ENCODE measurements at regions not wholly inside any gene's neighbourhood (a gene's known extent, or its start where the extent isn't known, plus 50 kb on each side); places are given as distances from the start of the nearest gene placed in this dataset.

- TF ChIP-seq EP300 (IDR thresholded peaks at IDR 0.05), result no peak
- no peak for TF ChIP-seq CTCF (IDR thresholded peaks at IDR 0.05)
- TF ChIP-seq POLR2A (IDR thresholded peaks at IDR 0.05), result no peak
- H3K4me3 ChIP-seq, result no peak overlapping the region
- no peaks in the 10 kb centered on the region for H3K4me1 ChIP-seq
- peaks cover 0 to 9% (median 0%) of the 10 kb centered on the region in 4 donors for H3K9me3 ChIP-seq
- 90 to 94% methylated on average over 21 to 31 of the region's 32 CpGs for WGBS, 2 donors
- no peak for DNase-seq (ENCODE audit: low spot score in 2 of 2)
- H3K27ac ChIP-seq, result no peak overlapping the region
- H3K36me3 ChIP-seq, result no peaks in the 10 kb centered on the region
- H3K27me3 ChIP-seq, result no peaks in the 10 kb centered on the region
Observed at GRCh38 chr11:41622707-41623359, 163.4 kb upstream of the LRRC4C start.

DNA sequence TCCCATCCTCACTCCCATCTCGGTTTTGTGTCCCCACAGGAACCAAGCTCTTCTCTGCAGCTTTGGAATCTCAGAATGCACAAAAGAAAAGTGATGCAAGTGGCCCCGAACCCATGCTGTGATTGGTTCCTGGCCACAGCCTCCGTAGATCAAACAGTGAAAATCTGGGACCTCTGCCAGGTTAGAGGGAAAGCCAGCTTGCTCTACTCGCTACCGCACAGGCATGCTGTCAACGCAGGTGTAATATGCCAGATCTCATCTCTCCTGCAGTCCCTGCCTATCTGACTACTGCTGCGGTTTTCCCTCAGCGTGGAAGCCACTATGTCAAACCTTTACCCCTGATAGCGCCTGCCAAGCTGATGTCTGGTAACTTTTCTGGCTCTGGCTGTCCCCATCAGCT is 200.5 kb upstream of the LRRC4C start:
- no peaks in the 10 kb centered on the region for H3K27me3 ChIP-seq
- H3K4me3 ChIP-seq, result no peak overlapping the region
- TF ChIP-seq POLR2A (IDR thresholded peaks at IDR 0.05), result no peak
- TF ChIP-seq EP300 (IDR thresholded peaks at IDR 0.05), result no peak
- H3K9me3 ChIP-seq, result no peaks in the 10 kb centered on the region
- no peak overlapping the region for H3K27ac ChIP-seq
- 84 to 86% methylated on average over 9 of the region's 9 CpGs for WGBS, 2 donors
- H3K36me3 ChIP-seq, result no peaks in the 10 kb centered on the region
- no peaks in the 10 kb centered on the region for H3K4me1 ChIP-seq
- no peak for DNase-seq (ENCODE audit: low spot score in 2 of 2)

DNA sequence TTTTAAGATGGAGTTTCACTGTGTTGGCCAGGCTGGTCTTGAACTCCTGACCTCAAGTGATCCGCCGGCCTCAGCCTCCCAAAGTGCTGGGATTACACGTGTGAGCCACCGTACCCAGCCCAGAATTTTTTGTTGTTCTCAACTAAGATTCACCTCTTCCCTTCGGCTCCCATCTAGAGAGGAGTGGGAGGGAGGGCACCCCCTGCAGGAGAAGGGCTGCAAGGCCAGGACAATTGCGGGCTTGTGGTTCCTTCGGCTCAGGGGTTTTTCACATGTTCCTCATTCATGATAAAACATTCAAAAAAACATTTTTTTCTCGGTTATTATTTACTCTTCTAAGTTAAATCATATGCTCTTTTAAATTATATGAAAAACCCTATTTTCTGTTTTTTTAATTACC is 201.1 kb upstream of the LRRC4C start:
- Histone ChIP-seq H3K4me1 (no peaks in the 10 kb centered on the region), H3K4me3 (no peak overlapping the region), H3K27ac (no peak overlapping the region), H3K27me3 (no peaks in the 10 kb centered on the region), H3K9me3 (no peaks in the 10 kb centered on the region), H3K36me3 (no peaks in the 10 kb centered on the region)
- 69 to 70% methylated on average over 8 of the region's 8 CpGs for WGBS, 2 donors
- TF ChIP-seq EP300 (IDR thresholded peaks at IDR 0.05) (no peak), CTCF (IDR thresholded peaks at IDR 0.05) (no peak), POLR2A (IDR thresholded peaks at IDR 0.05) (no peak)
- no peak for DNase-seq (ENCODE audit: low spot score in 2 of 2)

DNA sequence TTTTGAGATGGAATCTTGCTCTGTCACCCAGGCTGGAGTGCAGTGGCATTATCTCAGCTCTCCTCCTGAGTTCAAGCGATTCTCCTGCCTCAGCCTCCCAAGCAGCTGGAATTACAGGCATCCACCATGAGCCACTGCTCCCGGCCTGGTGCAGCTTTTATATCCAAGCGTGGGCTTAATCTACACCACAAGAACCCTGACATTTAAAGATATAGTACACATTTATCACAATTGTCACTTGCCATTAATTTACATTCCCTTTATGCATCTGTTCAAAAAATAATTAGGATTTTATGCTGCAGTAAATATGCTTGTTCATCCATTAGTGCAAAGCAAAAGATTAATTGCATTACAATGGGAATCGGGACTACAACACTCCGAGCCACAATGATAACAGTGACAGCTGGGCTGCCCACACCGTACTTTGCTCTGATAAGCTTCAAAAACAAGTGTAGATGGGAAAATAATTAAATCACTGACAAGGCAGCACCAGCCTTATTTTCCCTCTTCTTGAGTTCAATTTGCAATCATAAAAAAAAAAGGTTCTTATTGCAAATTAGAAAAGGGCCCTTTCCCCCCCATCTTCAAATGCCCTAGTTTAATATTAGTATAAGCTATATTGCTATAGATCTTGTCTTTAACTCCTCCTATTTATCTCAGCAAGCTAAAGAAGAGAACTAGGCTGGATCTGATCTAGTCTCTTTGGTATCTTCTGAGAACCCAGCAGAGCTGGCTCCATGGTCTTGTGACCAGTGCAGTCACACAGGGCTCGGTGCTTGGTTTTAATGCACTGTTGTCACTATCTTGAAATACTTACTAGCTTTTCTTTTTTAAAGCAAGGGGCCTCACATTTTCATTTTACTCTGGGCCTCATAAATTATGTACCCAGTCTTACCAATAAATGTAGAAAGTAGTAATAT is 206.2 kb upstream of the LRRC4C start:
- 73 to 74% methylated on average over 7 of the region's 7 CpGs for WGBS, 2 donors

More for the DNA sequence above, 206.2 kb upstream of the LRRC4C start:
- Histone ChIP-seq H3K9me3 (no peaks in the 10 kb centered on the region), H3K4me1 (no peaks in the 10 kb centered on the region), H3K36me3 (no peaks in the 10 kb centered on the region), H3K4me3 (no peak overlapping the region), H3K27ac (no peak overlapping the region), H3K27me3 (no peaks in the 10 kb centered on the region)
- TF ChIP-seq POLR2A (IDR thresholded peaks at IDR 0.05), result no peak
- TF ChIP-seq EP300 (IDR thresholded peaks at IDR 0.05), result no peak
- TF ChIP-seq CTCF (IDR thresholded peaks at IDR 0.05), result no peak
- DNase-seq (ENCODE audit: low spot score in 2 of 2), result no peak
